Epithelial cell of esophagus (primary cell): ENCODE measurements at regions not wholly inside any gene's neighbourhood (a gene's known extent, or its start where the extent isn't known, plus 50 kb on each side); places are given as distances from the start of the nearest gene placed in this dataset.

Experiments used
- DNase-seq: peaks from one replicate; pipeline ENCODE4 v3.0.0; 2010; ENCODE audit warnings: low read depth
- H3K4me3 ChIP-seq: 2 replicates; pipeline ENCODE4 v1.5.1; 2011; ENCODE audit warnings: mild to moderate bottlenecking, low read length, control low read depth
- TF ChIP-seq, protein P1 (sequence below): IDR thresholded peaks from 2 replicates; pipeline ENCODE4 v1.5.1; 2011; ENCODE audit warnings: low read depth, mild to moderate bottlenecking, low read length, control low read depth, inconsistent platforms; ENCODE audit not compliant: insufficient read depth; ENCODE audit errors: missing control alignments

DNA sequence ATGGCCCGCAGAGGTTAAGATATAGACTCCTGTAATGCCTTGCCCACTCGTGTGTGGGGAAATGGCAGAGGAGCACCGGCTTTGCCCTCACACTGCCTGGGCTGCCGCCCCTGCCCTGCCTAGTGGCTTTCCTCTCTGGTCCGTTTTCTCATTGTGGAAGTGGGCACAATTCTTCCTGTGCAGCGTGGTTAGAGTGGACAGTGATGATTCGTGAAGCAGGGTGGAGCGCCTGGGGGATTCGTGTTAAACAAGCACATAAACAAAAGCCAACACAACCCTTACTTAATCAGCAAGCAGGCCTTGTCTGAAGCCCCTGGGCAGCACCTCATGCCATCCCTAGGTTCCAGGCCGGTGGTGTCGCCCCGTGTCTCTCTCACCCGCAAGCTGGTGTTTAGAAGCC lies 269.7 kb downstream of the SEC14L1 start:
- TF ChIP-seq, protein P1, sequence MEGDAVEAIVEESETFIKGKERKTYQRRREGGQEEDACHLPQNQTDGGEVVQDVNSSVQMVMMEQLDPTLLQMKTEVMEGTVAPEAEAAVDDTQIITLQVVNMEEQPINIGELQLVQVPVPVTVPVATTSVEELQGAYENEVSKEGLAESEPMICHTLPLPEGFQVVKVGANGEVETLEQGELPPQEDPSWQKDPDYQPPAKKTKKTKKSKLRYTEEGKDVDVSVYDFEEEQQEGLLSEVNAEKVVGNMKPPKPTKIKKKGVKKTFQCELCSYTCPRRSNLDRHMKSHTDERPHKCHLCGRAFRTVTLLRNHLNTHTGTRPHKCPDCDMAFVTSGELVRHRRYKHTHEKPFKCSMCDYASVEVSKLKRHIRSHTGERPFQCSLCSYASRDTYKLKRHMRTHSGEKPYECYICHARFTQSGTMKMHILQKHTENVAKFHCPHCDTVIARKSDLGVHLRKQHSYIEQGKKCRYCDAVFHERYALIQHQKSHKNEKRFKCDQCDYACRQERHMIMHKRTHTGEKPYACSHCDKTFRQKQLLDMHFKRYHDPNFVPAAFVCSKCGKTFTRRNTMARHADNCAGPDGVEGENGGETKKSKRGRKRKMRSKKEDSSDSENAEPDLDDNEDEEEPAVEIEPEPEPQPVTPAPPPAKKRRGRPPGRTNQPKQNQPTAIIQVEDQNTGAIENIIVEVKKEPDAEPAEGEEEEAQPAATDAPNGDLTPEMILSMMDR, result no peak
- DNase-seq, result no peak
- no peak overlapping the region for H3K4me3 ChIP-seq

DNA sequence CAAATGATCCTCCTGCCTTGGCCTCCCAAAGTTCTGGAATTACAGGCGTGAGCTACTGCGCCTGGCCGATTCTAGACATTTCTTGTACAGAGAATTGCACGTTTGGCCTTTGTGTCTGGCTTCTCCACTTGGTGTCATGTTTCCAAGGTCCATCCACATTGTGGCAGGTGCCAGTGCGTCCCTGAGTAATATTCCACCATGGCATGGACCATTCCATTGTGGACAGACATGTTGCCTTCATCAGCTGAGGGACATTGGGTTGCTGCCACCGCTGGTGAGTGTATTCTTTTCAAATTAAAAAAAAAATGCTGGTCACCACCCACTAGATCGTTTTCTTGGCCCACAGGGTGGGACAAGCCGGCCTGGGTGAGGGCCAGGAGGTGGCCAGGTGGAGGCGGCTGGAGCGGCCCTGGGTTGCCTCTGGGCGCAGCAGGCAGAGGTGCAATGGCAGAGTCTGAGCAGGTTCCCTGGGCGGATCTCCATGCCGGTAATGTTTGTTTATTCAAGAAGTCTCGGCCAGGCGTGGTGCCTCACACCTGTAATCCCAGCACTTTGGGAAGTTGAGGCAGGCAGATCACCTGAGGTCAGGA lies 274.1 kb downstream of the SEC14L1 start:
- TF ChIP-seq, protein P1, result no peak
- no peak for DNase-seq
- no peak overlapping the region for H3K4me3 ChIP-seq

- no peak for DNase-seq
- TF ChIP-seq, protein P1, result no peak
- no peak overlapping the region for H3K4me3 ChIP-seq
Measured at GRCh38 chr17:77416105-77416713, 275.4 kb downstream of the SEC14L1 start.

DNA sequence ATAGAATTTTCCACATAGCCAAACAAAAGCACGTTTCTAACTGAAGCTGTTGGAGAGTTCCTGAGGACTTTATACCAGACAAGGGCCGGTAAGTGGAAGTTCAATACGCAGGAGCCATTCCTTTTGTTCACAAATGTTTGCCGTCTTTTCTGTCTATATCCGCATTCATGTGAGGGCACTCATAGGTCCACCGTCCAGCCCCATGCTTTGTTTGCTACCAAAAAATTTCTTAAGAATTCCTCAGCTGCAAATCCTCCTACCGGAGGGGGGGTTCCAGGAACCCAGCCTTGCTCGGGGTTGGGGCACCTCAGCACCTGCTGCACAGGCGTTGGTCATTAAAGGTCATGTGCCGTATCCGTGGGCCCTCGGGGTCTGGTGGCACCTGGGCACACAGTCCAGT lies 276.8 kb downstream of the SEC14L1 start:
- H3K4me3 ChIP-seq, result no peak overlapping the region
- TF ChIP-seq, protein P1, result no peak
- no peak for DNase-seq

- no peak overlapping the region for H3K4me3 ChIP-seq
- DNase-seq, result no peak
- TF ChIP-seq, protein P1, result no peak
Measured at GRCh38 chr17:77418609-77419008, 277.8 kb downstream of the SEC14L1 start.

DNA sequence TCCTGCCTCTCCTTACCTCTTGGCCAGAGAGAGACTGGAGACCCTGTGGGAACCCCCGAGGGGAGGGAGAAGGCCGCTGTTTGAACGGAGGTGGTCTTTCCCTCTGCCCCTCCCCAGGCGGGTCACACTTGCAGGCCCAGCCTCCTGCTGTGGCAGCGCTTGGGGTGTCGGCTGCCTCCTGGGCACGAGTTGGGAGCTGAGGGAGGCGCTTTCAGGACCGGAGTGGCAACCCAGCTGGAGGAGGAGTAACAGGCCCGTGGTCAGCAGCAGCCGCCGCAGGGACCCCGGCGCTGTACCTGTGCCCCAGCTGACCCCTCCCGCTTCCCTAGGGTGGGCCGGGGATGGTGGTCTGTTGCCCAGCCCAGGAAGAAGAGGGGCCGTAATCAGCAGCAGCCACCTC lies 278.3 kb downstream of the SEC14L1 start:
- no peak for DNase-seq
- no peak overlapping the region for H3K4me3 ChIP-seq
- TF ChIP-seq, protein P1, result no peak

DNA sequence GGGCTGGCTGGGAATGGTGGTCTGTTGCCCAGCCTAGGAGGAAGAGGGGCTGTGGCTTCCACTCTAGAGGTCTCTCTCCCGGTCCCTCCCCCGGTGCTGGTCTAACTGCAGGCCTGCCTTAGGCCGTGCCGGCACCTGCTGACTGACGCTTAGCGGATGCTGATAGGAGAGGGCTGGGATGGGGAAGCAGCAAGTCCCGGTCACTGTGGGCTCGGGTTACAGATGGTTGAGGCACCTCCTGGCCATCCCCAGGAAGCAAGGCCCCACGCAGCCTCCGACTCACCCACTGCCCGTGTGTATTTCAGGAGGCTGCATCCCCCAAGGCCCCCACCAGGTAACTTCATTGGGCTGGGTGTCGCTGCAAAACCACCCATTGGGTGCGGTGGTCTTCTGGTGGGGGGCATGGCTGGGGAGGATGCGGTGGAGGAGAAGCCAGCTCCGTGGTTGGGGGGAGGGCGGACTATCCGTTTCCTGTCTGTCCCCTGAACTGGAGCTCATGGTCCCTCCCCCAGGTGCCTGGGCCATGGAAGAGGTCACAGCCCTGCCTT lies 278.9 kb downstream of the SEC14L1 start:
- no peak overlapping the region for H3K4me3 ChIP-seq
- TF ChIP-seq, protein P1, result no peak
- no peak for DNase-seq
